ENCODE measurements at regions not wholly inside any gene's neighbourhood (a gene's known extent, or its start where the extent isn't known, plus 50 kb on each side); places are given as distances from the start of the nearest gene placed in this dataset.
"Not testable (repeated sequence)": the region's sequence is repeated elsewhere in the genome, so short reads cannot be mapped to it uniquely, and the experiment has no call there.

GRCh38 chr14:105883066-105884005 lies 357.0 kb downstream of the TMEM121 start:
- no peak for DNase-seq

DNA sequence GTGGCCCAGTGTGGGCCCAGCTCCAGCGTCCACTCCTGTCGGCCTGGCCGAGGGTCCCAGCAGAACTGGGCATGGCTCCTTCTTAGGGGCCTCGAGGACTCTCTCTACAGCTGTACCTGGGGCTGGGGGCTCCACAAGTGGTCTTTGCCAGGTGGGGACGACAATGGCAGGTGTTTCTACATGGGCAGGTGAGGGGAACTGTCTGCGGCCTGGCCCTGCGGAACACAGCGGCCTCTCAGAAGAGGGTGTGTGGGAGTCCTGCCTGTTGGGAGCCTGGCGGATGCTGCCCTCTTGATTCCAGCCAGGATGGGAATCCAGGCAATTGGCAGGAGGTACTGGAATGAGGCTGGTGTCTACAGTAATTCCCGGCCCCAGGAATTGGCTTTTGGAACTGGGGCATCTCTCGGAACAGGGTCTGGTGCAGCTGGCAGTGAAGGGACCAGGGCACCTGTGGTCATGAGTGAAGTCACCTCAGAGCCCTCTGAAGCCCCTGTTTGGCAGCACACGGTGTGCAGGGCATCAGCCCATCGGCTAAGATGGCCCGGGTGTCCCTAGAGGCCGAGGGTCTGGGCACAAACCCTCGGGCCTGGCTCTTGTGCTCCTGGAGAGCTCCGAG lies 357.9 kb downstream of the TMEM121 start:
- not testable (repeated sequence) for DNase-seq

- DNase-seq = no peak
Observed at GRCh38 chr14:105884808-105885281, 358.5 kb downstream of the TMEM121 start.

DNA sequence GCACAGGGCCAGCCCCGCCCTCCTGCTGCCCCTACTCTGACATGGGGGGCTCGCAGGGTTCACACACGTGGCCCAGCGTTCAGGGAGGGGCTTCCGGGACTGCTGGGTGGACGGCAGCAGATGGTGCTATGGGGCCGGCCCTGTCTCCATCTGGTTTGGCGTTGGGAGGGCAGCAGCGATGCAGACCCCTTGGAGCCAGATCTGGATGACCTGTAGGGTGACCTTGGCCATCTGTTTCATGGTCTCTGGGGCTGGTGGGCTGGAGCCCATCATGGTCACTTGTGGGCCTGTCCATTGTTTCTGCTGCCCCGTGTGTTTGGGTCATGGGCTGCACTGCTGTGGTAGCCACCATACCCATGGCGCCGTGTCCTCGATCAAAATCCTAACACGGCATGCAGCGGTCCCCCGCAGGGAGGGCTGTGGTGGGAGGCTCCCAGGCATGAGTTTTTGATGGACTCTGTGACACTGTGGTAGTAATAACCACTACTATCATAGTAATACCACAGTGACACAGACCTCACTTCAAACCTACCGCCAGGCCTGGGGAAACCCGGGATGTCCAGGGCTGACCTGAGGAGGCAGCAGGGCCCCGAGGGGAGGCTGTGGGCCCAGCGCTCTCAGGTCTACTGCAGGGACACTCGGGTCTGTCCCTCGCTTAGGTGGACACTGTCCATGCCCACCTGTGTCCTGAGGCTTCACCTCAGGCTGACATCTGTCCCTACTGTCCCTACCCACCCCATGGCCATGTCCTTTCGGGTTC lies 359.4 kb downstream of the TMEM121 start:
- no peak for DNase-seq

DNA sequence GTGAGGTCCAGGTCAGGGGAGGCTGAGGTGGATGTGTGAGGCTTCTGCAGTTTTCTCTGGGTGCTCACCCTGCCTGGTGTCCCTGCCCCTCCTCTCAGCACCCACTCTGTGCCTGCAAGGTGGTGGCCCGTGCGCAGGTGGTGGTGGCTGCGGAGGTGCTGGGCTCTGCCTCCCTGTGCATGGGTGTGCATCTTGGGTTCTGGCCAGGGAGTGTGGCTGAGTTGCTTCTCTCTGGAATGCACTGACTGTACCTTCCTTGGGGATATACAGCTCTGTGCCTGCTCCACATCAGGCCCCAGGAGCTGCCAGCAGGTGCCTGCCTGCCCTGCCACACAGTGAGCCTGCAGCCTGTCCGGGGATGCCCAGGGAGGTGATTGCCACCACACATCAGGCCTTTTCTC lies 360.4 kb downstream of the TMEM121 start:
- not testable (repeated sequence) for DNase-seq

DNA sequence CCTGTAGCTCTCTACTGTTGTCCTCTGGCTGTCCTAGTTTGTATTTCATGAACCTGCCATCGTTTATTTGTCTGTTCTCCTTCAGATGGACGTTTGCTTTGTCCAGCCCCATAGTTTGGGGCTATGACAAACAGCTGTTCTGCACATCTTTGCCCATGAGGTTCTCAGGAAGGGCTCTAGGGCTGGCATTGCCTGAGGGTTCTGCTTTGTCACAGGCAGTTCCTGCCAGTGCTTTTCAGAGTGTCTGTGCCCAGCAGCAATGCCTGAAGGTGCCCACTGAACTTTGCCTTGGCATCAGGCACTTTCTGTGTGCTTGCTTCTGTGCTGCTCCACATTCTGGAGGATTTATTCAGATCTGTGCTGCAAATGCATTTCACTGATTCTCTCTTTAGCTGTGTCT lies 361.3 kb downstream of the TMEM121 start:
- DNase-seq = no peak

- no peak for DNase-seq
Observed at GRCh38 chr14:105888151-105888550, 361.8 kb downstream of the TMEM121 start.

GRCh38 chr14:105888784-105889665 lies 362.6 kb downstream of the TMEM121 start:
- no peak for DNase-seq

DNA sequence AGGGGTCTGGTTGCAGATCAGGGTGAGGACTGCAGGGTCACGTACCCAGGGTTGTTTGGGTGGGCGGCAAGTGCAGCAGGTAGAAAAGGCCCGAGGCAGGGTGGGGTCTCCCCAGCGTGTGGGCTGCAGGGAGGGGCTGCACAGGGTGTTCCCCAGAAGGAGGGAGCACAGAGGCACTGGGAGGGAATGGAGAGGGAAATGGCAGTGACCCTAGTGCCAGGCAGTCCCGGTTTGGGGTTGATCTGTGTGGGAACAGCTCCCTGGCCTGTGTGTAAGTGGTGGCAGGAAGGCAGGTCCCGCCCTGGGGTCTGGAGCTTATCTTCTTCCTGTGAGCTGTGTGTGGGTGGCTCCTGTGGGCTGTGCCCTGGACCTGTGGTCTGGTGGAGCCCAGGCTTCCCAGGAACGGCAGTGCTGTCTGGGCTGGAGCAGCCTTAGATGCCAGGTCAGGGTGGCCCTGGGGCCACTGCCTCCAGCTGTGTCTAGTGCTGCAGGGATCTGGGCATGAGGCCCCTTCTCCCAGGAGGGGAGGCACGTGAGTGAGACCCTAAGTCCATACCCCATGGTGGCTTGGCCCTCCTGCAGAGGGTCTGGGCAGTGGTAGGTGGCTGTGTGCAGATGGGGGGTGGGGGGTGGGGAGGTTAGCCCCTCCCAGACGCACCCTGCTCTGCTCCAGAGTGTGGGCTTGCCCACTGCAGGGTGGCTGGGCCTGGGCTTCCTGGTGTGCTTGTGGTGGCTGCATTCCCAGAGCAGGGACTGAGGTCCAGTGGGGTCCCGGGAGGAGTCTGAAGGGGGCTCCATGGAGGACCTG lies 363.5 kb downstream of the TMEM121 start:
- no peak for DNase-seq

DNA sequence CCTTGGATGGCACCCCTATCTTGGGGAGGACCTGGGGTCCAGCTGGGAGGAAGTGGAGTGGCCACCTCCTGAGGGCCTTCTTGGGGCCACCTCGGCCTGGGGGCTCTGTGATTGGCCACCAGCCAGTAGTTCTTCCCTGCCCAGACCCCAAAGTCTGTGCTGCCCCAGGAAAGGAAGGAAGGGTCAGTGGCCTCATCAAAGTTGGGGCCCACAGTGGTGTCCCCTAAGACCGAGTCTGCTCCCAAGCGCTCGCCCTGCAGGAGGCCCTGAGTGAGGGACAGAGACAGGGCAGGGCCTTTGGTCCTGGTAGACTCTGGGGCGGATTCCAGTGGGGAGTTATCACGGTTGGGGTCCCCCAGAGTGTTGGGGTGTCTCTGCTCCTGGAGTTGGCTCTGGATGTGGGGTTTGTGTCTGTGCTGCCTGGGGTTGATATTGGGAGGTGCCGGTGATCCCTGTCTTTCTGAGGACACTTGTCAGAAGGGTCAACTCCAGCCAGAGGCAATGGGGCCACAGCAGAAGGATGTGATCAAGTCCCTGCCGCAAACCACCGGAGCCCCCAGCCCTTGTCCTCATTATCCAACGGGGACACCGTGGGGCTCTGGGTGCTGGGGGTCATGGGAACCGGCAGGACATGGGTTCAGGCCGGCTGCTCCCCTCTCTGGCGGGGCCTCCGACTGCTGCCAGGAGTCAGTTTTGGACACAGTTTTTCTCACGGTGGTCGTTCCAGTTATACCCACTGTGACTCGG lies 364.3 kb downstream of the TMEM121 start:
- DNase-seq = no peak

DNA sequence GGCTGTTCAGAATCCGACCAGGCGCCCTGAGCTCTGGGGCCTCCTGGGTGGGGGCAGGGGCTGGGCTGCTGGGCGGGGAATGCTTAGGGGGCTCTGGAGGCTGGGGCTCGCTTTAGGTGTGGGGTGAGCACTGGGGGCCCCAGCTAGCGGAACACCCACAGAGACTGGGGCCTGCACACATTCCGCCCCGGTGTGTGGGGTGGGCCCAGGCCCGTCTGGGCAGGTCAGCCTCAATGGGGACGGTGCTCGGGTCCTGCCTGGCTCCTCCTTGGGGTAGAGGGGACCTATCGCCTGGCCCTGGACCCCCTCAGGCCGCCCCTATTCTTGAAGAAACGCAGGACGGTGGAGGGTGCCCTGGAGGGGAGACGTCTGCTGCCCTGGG lies 364.8 kb downstream of the TMEM121 start:
- DNase-seq = no peak

DNA sequence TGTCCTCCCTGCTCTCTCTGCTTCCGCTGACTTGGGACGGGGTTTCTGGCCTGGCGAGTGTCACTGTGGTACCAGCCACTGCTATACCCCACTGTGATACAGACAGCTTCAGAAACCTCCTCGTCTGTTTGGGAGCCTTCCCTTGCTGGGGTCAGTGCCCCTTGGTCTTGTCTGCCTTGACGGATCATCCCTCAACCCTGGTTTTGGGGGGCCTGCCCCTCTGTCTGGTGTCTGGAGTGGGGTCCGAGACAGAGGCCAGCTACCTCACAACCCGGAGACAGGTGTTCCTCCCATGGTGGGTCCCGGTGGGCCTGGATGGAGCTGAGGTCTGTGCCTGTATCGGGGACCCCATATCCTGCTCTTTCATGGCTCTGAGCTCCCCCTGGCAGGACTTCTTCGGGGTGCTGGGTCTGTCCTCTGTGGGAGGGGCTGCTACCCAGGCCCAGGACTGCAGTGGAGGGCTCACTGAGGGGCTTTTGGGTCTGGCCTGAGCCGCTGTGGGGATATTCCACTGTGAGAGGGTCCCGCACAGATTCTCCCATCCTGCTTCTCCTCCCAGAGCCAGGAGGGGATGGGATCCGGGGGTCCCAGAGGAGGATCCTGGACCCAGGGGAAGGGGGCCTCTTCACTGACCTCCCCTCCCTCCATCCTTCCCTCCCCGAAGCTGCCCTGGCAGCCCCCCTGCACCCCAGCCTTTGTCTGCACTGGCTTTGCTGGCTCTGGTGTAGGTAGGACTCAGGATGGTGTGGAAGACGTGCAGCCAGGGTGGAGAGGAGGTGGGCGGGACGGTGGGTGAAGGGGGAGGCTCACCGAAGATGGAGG lies 365.5 kb downstream of the TMEM121 start:
- no peak for DNase-seq

DNA sequence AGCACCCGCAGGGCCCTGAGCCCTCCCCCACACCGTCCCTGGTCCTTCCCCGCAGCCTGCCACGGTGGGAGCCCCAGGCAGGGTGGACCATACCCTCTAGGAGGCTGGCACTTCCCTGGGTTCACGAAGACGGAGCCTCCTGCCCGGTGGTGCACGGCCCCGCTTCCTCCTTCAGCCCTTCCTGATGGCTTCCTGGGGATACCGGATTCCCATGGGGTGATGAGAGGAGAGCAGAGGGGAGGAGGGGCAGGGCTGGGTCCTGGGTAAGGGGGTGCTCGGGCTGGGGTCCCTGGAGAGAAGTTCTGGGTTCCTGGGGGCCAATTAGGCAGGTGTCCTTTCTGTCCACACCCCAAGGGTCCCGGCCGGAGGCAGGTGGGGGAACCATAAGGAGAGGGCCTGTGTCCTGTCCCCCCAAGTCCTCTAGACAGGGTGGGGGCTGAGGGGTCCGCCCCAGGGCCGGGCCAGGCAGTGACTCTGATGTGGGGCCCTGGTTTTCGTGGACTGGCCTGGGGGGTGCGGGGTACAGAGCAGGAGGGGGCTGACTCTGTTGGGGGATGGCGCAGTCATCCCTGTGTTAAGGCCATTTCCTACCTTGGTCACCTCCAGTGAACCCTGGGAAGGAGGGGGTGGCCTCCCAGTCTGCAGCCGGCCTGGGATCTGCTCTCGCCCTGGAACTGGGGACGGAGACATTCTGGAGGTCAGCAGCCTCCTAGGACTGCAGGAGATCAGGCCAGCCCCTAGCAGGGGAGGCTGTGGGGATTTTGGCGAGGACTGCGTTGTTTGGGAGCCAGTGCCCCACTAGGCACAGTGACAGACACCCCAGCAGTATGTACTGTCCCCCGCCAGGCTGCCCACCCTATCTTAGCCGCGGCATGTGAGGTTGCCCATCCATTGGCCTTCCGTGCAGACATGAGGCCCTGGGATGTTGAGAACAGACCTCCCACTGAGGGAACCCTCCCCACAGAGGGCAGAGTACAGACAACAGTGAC lies 366.4 kb downstream of the TMEM121 start:
- not testable (repeated sequence) for DNase-seq

- DNase-seq = not testable (repeated sequence)
Observed at GRCh38 chr14:105893686-105894085, 367.3 kb downstream of the TMEM121 start.

- no peak for DNase-seq
Observed at GRCh38 chr14:105894125-105894977, 368.0 kb downstream of the TMEM121 start.

GRCh38 chr14:105894978-105895881 lies 368.8 kb downstream of the TMEM121 start:
- DNase-seq = no peak
